ENCODE measurements at regions not wholly inside any gene's neighbourhood (a gene's known extent, or its start where the extent isn't known, plus 50 kb on each side); places are given as distances from the start of the nearest gene placed in this dataset.

DNA sequence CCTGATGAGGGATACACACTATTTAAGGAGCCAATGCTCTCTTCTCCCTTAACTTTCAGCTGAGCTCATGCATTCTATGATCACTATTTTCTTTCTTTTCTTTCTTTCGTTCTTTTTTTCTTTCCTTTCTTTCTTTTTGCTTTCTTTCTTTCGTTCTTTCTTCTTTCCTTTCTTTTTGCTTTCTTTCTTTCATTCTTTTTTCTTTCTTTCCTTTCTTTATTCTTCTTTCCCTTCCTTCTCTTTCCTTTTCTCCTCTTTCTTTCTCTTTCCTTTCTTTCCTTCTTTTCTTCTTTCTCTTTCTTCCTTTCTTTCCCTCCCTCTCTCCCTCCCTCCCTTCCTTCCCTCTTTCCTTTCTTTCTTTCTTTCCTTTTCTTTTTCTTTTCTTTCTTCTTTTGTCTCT is 761.2 kb downstream of the SEMA5A start:
- TF ChIP-seq CTCF (IDR thresholded peaks at IDR 0.05) (no peak), POLR2A (IDR thresholded peaks at IDR 0.05) (no peak), POLR2AphosphoS5 (IDR thresholded peaks at IDR 0.05) (no peak)
